ENCODE measurements at regions not wholly inside any gene's neighbourhood (a gene's known extent, or its start where the extent isn't known, plus 50 kb on each side); places are given as distances from the start of the nearest gene placed in this dataset.
"Not testable (repeated sequence)": the region's sequence is repeated elsewhere in the genome, so short reads cannot be mapped to it uniquely, and the experiment has no call there.

DNA sequence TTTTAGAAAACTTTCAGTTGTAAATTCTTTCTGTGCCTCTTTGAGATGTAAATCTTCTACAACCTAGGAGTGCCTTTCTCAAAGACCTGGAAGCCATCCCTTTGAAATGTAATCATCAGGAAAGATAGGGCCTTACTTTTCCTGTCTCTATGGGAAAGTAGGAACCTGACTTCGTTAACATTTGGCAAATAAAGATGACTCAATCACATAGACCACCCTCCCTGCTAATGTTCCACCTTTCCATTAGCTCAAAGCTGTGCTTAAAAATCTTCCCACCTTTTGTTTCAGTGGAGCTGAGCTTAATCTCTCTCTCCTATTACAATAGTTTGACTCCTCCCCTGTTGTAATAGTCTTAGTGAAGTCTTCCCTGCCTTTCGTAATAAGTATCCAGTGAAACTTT, 247.7 kb downstream of the OLFM4 start:
- no peak for DNase-seq (ENCODE audit: low spot score)

DNA sequence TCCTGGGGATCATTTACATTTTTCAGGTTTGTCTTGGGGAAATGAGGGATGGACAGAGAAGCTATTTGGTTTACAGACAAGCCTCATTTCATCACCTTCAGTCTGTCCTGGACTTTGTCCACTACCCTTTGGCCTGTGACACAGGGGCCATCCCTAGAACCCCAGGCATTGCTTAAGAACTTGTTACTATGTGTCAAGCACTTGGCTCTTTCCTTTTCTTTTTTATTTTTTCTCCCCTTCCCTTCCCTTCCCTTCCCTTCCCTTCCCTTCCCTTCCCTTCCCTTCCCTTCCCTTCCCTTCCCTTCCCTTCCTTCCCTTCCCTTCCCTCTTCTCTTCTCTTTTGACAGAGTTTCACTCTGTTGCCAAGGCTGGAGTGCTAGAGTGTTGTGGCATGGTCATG, 253.1 kb downstream of the OLFM4 start:
- DNase-seq (ENCODE audit: low spot score) = no peak

DNA sequence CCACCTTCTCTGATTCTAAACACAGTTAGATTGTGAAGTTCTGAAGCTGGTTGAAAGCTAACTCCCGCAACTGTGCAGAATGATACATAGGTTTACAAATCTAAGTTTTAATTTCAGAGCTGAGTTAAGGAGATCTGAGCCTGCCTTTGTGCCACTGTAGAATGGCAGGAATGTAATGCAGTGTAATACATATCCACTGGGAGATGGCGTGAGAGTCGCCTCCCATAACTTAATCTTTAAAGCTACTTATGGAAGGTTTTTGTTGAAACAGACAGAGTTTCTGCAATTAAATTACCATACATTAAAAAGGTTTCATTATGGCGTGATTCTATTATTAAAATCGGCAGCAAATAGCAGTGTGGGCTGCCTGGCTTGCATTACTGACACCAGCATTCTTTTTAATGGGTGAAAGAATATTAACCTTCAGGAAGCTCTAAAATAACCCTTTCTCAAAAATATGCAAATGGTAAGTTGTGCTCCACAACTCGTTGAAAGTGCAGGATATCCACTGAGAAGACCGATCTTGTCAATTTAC, 257.4 kb downstream of the OLFM4 start:
- DNase-seq (ENCODE audit: low spot score) = no peak

DNA sequence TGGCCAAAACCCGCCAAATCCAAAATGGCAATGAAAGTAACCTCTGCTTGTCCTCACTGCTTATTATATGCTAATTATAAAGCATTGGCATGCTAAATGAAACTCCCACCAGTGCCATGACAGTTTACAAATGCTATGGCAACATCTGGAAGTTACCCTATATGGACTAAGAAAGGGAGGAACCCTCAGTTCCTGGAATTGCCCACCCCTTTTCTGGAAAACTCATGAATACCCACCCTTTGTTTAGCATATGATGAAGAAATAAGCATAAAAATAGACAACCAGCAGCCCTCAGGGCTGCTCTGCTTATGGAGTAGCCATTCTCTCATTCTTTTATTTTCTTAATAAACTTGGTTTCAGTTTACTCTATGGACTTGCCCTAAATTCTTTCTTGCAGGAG, 269.8 kb downstream of the OLFM4 start:
- DNase-seq (ENCODE audit: low spot score) = no peak

DNA sequence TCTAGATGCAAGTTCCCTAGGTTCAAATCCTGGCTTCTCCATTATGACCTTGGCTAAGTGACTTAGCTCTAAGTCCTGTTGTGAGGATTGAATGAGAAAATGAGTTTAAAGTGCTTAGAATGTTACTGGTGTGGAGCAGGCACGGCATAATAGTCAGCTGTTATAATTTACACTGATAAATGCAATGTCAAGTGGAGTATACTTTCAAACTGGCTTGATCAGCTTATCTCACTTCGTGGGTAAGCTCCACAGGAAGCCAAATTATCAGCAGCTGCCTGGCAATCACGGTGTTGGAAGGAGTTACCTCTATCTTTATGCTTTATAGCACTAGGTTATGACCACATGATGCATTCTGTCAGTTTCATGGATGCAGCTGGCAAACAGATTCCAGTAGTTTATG, 272.8 kb downstream of the OLFM4 start:
- DNase-seq (ENCODE audit: low spot score) = no peak

DNA sequence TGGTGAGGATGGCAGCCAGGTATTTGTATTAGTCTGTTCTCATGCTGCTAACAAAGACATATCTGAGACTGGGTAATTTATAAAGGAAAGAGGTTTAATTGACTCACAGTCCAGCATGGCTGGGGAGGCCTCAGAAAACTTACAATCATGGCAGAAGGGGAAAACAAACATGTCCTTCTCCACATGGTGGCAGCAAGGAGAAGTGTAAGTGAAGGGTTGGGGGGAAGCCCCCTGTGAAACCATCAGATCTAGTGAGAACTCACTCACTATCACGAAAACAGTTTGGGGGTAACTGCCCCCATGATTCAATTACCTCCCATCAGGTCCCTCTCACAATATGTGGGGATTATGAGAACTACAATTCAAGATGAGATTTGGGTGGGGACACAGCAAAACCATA, 276.8 kb downstream of the OLFM4 start:
- DNase-seq (ENCODE audit: low spot score) = not testable (repeated sequence)

DNA sequence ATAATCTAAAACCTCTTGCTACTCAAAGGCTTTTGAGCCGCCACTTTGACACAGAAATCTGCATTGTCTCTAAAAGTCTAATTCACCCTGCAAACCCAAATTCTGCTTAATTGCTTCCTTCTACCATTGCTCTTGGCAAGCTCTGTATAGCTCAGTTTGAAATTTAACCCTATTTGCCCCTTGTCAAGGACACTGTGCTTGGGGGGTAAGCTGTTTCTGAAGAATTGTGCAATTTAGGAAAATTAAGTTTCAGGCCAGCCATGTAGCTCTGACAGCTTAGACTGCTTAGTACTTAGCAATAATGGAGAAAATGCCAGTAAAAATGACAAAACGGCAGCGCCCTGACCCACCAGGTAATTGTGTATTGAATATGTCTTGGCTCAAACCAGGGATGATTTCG, 282.2 kb downstream of the OLFM4 start:
- DNase-seq (ENCODE audit: low spot score) = no peak

DNA sequence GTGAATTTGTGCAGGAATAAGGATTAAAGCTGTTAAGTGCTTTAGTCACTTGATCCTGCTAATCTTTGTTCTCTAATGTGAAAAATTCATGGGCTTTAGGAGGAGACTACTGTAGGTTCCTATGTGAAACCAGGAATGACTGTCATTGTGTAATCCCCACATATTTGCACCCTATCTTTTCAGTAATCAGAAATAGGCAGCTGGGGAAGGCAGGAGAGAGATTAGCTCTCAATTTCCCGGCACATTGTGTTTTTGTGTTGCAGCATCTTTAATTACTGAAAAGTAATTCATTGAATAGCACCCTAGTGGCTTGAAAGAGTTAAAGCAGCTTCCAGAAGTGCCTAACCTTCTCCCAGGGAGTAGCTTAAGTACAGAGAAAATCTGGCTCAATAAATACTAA, 282.9 kb downstream of the OLFM4 start:
- no peak for DNase-seq (ENCODE audit: low spot score)

DNA sequence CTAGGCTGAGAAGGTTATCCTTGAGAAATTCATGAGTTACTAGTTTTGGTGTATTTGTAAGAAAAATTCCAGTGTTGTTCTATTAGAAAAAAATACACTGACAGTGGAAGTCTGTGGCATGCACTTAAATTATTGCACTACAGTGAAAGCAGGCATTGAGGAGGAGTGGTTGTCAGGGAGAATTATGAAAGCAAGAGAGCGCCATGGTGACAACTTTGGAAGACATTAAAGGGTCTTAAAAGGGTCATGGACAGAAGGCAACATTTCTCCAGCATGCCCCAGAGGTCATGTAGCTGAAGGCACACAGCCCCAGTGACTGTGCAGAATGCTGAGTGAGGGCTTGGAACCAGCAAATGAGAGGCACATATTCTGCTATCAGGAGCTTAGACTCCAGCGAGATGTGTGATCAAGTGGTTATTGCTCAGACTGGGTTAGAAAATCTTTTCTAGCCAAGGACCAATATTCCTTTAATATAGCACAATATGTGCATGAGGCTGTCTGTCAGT, 292.7 kb downstream of the OLFM4 start:
- no peak for DNase-seq (ENCODE audit: low spot score)

DNA sequence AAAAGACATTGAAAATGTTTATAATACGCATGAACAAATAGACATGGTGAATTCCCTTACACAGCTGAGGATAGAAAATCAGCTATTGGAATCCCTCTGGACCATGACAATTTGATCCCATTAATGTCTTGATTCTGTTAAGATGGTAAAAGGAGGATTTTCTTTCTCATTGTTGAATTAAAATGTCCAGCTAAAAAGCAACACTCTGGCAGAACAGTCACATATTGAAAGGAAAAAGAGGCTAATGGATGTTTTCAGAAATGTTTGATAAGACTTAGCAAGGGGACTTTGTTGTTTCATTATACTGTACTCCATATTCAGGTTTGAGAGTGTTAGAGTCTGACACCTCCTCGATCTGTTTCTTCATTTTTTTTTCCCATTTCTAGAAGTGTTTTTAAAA, 296.0 kb downstream of the OLFM4 start:
- no peak for DNase-seq (ENCODE audit: low spot score)

DNA sequence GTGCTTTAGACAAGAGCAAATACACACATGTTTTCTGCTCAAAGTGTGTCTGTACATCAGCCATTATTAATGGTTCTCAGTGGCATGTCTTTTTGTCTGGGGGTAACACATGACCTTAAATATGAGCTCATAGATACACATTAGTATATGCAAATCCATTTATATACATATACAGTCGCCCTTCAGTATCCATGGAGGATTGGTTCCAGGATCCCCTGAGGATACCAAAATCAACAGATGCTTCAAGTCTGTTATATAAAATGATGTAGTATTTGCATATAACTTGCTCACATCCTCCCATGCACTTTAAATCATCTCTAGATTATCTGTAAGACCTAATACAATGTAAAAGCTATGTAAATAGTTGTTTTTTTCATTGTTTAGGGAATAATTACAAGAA, 298.1 kb downstream of the OLFM4 start:
- DNase-seq (ENCODE audit: low spot score) = no peak

DNA sequence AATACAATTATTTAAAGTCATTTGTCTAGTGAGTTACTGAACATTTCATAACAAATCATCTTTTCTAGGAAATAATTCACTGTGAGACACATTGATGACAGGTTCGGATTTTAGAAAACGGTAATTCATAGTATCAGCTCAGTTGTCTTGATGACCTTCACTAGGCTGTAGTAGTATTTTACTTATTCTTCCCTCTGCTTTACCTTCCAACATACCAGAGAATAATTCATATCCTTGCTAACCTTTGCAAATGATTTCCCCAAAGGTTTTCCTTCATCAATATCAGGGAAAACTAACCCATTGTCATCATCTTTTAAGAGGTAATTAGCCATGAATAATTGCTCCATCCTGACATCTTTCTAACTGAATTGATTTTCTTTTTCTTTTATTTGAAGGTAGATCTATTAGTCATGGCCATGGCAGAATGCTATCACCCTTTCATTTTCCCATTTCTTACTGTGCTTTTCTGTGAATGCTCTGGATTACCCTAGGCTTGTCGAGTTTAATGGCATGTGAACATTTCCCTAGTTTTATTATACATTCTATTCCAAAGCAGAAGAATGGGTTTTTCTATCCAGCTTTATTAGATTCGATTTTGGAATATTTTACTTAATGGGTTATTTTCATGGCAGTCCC, 299.2 kb downstream of the OLFM4 start:
- DNase-seq (ENCODE audit: low spot score) = no peak

DNA sequence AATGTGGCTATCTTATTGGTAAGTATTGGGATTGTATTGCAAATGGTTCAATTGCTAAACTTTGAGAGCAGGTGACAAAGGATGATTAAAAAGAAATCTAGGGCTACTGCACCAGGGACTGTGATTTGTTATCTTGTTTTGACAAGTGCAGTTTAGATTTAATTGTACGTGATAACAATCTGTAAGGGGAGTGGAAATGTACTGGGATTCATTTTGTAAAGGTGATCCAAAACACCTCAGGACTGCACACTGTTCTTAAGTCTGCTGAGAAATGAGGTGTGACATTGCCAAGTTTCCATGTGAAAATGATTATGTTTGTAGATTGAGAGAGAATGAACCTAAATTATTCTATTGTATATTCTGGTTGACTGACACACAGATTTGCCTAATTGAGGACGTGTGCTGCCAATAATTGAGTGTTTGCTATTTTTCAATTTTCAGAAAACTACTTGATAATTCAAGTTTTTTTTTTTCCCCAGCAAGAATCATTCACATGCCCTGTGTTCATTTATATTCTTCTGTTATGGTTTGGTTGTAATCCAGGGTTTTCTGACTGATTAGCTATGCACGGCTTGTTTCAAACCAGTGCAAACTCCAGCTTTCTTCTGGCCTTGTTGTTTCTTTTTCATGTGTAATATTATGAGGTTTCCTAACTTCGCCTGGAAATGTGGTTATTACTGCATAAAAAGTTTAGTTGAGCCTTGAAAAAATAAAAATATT, 308.0 kb downstream of the OLFM4 start:
- DNase-seq (ENCODE audit: low spot score) = no peak

DNA sequence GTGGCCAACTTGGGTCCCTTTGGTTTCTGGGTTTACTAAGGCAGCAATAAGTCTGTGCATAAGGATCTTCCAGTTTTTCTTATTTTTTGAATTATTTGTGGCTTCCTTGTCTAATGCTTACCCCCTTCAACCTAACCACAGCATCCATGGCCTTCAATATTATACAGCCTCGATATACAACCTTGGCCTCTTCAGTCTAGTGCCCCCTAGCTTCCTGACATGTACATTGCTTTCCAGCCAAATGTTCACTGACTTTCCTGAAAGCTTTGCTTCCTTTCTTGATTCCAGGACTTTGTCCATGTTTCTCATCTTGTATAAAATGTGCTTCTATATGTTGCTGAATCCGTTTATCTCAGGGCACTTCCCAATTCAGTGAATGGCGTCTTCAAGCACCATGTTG, 310.1 kb downstream of the OLFM4 start:
- no peak for DNase-seq (ENCODE audit: low spot score)

DNA sequence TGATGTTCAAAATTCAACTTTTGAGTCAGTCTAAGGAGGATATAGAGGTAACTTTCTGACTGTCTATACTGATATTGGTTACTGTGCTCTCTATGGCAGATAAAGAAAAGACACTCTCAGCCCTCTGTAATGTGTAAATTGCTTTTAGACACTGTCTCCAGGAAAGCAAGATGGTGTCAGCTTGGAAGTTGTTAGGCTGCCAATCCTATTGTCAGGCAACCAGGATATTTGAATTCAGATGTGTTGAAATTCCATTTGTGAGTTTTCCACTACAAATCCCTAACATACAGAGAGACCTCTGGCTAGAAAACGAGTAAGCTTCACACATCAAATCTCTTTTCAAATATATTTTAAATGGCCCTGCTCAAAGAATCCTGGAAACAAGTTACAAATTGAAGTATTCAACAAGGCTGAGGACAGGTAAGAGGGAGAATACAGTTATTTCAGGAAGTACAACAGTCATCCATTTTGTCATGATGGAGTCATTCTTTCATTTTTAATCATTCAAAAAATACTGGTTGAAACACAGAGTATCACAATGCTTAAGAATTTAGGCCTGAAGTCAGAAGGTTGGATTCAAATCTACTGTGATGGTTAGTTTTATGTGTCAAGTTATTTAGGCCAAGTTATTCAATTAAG, 312.0 kb downstream of the OLFM4 start:
- DNase-seq (ENCODE audit: low spot score) = no peak

DNA sequence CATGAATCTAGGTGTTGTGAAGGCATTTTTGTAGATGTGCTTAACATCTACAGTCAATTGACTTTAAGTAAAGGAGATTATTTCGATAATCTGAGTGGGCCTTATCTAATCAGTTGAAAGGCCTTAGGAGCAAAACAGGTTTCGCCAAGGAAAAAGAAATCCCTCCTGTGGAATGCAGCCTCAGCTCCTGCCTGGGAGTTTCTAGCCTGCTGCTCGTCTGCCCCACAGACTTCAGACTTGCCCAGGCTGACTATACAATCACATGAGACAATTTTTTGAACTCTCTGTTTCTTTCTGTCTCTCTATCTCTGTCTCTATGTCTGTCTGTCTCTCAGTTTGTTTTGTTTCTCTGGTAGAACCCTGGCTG, 312.5 kb downstream of the OLFM4 start:
- no peak for DNase-seq (ENCODE audit: low spot score)

DNA sequence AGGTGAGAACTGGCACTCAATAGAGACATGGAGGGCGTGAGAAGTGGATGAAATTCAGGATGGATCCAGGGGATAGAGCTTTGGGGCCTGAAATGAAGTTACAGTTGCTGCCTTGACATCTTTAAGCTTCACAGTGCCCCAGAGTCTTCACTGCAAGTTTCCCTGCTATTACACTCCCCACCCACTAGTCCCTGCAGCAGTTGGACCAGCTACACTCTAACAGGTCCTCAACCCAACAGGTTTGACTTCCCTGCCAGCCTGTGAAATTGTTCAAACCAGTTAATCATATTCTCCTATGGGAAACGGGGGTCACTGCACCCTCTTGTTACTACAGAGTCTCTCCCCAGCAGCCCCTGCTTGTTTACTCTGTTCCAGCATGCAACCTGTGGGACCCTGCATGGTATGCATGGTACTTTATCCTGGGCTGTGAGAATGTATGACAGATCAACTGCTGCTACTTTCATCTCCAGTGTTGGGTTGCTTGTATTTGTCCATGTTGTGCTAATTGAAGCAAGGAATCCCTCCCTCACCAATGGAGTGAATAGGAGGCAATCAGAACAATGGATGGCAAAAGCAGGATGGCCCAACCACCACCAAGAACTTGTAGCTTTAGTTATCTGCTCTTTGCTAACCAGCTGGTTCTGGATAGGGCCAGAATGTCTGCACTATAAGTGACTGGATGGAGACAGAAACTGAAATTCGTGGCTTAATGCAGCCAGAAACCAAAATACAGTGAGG, 314.2 kb downstream of the OLFM4 start:
- DNase-seq (ENCODE audit: low spot score) = no peak

DNA sequence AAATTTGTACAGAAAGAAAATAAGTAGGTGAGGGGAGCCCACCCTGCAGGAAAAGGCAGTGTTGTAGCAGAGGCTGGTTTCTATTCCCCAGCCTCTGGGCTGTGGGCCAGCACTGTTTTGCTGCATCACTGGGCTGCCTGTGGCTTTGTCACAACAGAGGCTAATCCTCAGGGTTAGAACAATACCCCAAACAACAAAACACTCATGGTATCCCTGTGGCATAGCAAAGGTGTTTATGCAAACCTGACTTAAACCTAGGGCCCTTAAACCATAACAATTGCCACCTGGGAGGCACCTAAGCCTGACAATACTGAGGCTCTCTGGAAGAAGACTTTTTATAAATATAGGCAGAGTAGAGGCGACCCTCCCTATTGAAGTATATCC, 314.7 kb downstream of the OLFM4 start:
- no peak for DNase-seq (ENCODE audit: low spot score)

DNA sequence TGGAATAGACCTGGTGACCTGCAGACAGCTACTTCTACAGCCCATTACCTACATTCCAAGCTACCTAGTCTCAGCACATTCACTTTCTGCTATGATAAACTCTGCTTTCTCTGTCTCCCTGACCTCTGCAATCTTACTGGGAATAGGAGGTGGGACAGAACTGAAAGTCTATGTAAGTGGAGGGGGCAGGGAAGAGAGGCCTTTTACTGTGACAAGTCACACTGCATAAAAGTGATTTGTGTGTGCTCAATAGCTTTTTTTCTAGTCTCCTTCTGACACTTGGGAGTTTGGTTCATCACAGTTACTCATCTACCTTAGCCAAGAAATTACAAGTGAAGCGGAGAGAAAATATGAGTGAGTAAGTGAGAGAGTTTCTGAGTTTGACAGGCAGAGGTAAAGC, 322.4 kb downstream of the OLFM4 start:
- DNase-seq (ENCODE audit: low spot score) = no peak

DNA sequence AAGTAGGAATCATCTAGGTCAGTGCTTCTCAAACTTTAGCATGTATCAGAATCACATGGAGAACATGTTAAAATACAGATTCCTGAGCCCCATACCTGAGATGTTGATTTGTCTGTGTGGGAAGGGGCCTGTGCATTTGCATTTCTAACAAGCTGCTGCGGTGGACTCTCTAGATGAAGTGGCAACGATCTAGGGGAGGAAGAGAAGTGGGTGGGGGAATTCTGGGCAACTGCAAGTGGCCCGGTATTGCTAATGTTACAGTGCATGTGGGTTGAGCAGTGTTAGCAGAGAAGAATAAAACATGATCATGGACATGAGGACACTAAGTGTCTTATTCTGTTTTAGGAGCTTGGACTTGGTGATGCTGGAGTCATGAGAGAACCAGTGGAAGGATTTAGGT, 329.0 kb downstream of the OLFM4 start:
- DNase-seq (ENCODE audit: low spot score) = no peak

DNA sequence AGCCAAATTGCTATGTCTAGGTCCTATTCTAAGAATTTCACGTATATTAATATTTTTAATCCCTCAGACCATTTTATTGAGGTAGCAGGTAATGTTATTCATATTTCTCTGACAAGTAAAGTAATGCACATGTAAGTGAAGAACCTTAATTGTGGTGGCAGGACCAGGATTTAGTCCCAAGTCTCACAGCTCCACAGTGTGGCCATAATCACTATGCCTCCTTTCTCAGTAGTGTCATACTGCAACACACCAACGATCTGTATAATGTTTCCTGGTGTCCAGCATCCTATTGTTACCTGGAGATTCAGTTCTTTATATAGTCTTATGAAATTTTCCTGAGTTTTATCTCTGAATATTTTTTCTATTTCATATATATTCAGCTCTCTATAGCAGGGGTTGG, 340.3 kb downstream of the OLFM4 start:
- DNase-seq (ENCODE audit: low spot score) = no peak

DNA sequence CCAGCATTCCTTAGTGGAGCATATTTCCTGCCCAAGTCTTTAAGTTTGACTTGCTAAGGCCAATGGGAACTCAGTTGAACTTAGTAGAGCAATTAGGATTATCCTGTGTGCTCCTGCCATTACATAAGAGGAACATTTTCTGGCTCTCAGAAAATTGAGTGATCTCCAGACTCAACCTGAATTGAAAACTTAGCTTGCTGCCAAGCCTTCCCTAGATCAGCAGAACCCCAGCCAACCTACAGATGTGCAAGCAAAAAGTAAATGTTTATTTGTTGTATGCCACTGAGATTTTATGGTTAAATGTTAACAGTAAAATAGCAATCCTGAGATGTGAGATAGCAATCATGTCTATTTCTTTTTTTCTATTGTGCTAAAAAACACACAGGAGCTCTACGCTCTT, 350.9 kb downstream of the OLFM4 start:
- no peak for DNase-seq (ENCODE audit: low spot score)

DNA sequence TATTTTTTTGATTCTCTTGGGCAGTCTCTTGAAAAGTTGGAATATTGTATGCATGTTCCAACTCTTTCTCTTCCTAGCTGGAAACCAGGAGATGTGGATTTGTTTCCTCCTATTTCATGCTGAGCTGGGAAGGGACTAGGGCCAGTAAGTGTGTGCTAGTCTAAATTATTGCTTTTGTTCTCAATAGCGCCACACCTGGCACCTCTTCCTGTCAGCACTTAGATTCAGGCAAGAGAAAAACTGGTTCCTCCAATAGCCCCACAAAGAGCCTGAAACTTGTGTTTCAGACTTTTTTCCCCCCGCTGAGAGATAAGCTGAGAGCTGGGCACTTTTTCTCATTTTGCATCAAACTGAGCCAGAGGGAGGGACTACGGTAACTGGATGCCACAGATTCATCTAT, 353.4 kb downstream of the OLFM4 start:
- DNase-seq (ENCODE audit: low spot score) = no peak

All from putamen (tissue), 1 donor.